A549 (cell line): ENCODE measurements at regions not wholly inside any gene's neighbourhood (a gene's known extent, or its start where the extent isn't known, plus 50 kb on each side); places are given as distances from the start of the nearest gene placed in this dataset.

ENCODE experiments used
- ATAC-seq, 2 experiments: fragments of 200-7000 bp in 1 of 2; fragments of >200 bp in 1 of 2; cut with Nextera tagmentation in 1 of 2; cut with Tn5 transposase in 1 of 2; 3 replicates each; pipeline versions ENCODE4 v1.8.0 to v1.9.1; 2018 to 2020; ENCODE audit warnings: mild to moderate bottlenecking in 1 of 2, moderate library complexity in 1 of 2
- CTCF ChIA-PET: fragments of 300-600 bp; sonication (Branson Sonifier 250); formaldehyde crosslinking; extraction: SDS; loops from one replicate; lab custom pipeline; 2021; ENCODE audit warnings: antibody characterized with exemption, inconsistent platforms; lab: Yijun Ruan, JAX
- POLR2A ChIA-PET: fragments of 350-600 bp; formaldehyde crosslinking; extraction: SDS; loops from one replicate; lab custom pipeline; 2021; ENCODE audit warnings: antibody characterized with exemption, inconsistent platforms; lab: Yijun Ruan, JAX
- DNase-seq, 2 experiments: peaks; one replicate each; pipeline versions ENCODE4 v3.0.0 to v3.0.0-alpha.2; 2011 to 2016; ENCODE audit warnings: low read depth in 1 of 2, low spot score in 1 of 2
- FAIRE-seq: peaks from 2 replicates; lab custom pipeline; 2011; peaks lifted over from hg19 to GRCh38; lab: Jason Lieb, UNC
- H3K27ac ChIP-seq, 2 experiments: fragments of >200 bp; sonication (Bioruptor Twin); formaldehyde crosslinking; 3 replicates each; pipeline ENCODE4 v1.5.1; 2016 to 2017
- H3K4me1 ChIP-seq: fragments of >200 bp; sonication (Bioruptor Twin); formaldehyde crosslinking; 3 replicates; pipeline ENCODE4 v1.6.1; 2016
- H3K4me2 ChIP-seq: fragments of >200 bp; sonication (Bioruptor Twin); formaldehyde crosslinking; 3 replicates; pipeline ENCODE4 v1.6.1; 2016
- H3K4me3 ChIP-seq: fragments of >200 bp; sonication (Bioruptor Twin); formaldehyde crosslinking; 3 replicates; pipeline ENCODE4 v1.5.1; 2016
- H3K9me3 ChIP-seq: fragments of >200 bp; sonication (Bioruptor Twin); formaldehyde crosslinking; 3 replicates; pipeline ENCODE4 v1.6.1; 2016
- CBX8 ChIP-seq: fragments of 200-600 bp; sonication (generic); IDR thresholded peaks from 2 replicates; pipeline ENCODE4 v1.6.1; 2016
- CEBPB ChIP-seq, 2 experiments: fragments of >200 bp in 1 of 2; sonication (Bioruptor Twin) in 1 of 2; formaldehyde crosslinking in 1 of 2; IDR thresholded peaks; 2 replicates each; pipeline ENCODE4 v1.6.1; 2012 to 2016
- ESRRA ChIP-seq: fragments of 150-350 bp; IDR thresholded peaks from 2 replicates; pipeline ENCODE4 v1.6.1; 2014; ENCODE audit warnings: mild to moderate bottlenecking, low read length, borderline replicate concordance
- HOXB5 ChIP-seq: fragments of 250-450 bp; sonication (Bioruptor Pico); IDR thresholded peaks from 2 replicates; pipeline ENCODE4 v1.5.0; 2020; ENCODE audit warnings: mild to moderate bottlenecking, moderate library complexity
- KDM1A ChIP-seq: fragments of 200-600 bp; sonication (generic); IDR thresholded peaks from 2 replicates; pipeline ENCODE4 v1.6.1; 2016; ENCODE audit warnings: low read depth, mild to moderate bottlenecking
- KDM5A ChIP-seq: fragments of 200-600 bp; sonication (generic); IDR thresholded peaks from 2 replicates; pipeline ENCODE4 v1.6.1; 2016; ENCODE audit warnings: antibody characterized with exemption, mild to moderate bottlenecking
- MAZ ChIP-seq: fragments of 150-350 bp; IDR thresholded peaks from 2 replicates; pipeline ENCODE4 v1.6.1; 2014; ENCODE audit warnings: antibody characterized with exemption, low read depth, low read length, borderline replicate concordance
- NPAS2 ChIP-seq: fragments of 250-450 bp; sonication (Bioruptor Pico); IDR thresholded peaks from 2 replicates; pipeline ENCODE4 v1.8.0; 2022; ENCODE audit warnings: mild to moderate bottlenecking, moderate library complexity, borderline replicate concordance
- PHF8 ChIP-seq: fragments of 200-600 bp; sonication (generic); IDR thresholded peaks from 2 replicates; pipeline ENCODE4 v1.6.1; 2016; ENCODE audit warnings: low read depth, mild to moderate bottlenecking, antibody characterized with exemption, moderate library complexity, borderline replicate concordance
- RARB ChIP-seq: fragments of 250-450 bp; sonication (Bioruptor Pico); IDR thresholded peaks from 2 replicates; pipeline ENCODE4 v1.8.0; 2021; ENCODE audit warnings: mild to moderate bottlenecking, moderate library complexity
- RNF2 ChIP-seq: fragments of 200-600 bp; sonication (generic); IDR thresholded peaks from 2 replicates; pipeline ENCODE4 v1.6.1; 2016; ENCODE audit warnings: low read depth, mild to moderate bottlenecking, antibody characterized with exemption, moderate library complexity, borderline replicate concordance
- TFCP2L1 ChIP-seq: fragments of 250-450 bp; sonication (Bioruptor Pico); IDR thresholded peaks from 2 replicates; pipeline ENCODE4 v1.5.0; 2021; ENCODE audit warnings: mild to moderate bottlenecking
- ZSCAN20 ChIP-seq: fragments of 250-450 bp; sonication (Bioruptor Pico); IDR thresholded peaks from 2 replicates; pipeline ENCODE4 v1.8.0; 2022; ENCODE audit warnings: mild to moderate bottlenecking, moderate library complexity
- WGBS: methylation state at CpG from one replicate; pipeline ENCODE4 v1.1.6; 2017; ENCODE audit errors: missing lambda C conversion rate; 5-methylcytosine and 5-hydroxymethylcytosine counted together
- TF ChIP-seq, protein P1 (sequence below): fragments of 150-350 bp; IDR thresholded peaks from 2 replicates; pipeline ENCODE4 v1.6.1; 2014; ENCODE audit warnings: low read depth, mild to moderate bottlenecking, low read length
- TF ChIP-seq, protein P2 (sequence below): fragments of 450-650 bp; IDR thresholded peaks from 2 replicates; pipeline ENCODE4 v1.6.1; 2014; ENCODE audit warnings: antibody characterized with exemption
- TF ChIP-seq, protein P3 (sequence below): IDR thresholded peaks from 2 replicates; pipeline ENCODE4 v1.6.1; 2012
- TF ChIP-seq, protein P4 (sequence below): fragments of 200-600 bp; sonication (generic); IDR thresholded peaks from 2 replicates; pipeline ENCODE4 v1.6.1; 2016; ENCODE audit warnings: antibody characterized with exemption, mild to moderate bottlenecking, moderate library complexity

DNA sequence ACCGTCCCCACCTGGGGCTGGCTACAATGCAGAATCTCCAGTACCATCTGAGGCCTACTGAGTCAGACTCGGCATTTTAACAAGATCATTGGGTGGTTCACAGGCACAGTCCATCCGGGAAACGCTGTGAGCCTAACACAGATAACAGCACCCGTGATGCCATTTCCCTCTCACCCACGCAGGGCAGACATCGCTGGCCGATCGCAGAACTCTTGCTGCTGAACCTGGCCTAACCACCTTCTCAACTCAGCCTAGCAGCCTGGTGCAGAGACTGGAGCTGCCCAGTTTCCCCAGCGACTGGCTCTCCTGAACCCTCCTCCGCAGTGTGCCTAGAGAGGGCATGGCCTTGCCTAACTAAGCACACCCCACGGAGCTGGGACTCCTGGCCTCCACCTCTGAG lies 83.3 kb downstream of the NCOR2 start:
- POLR2A ChIA-PET = no interaction called here

DNA sequence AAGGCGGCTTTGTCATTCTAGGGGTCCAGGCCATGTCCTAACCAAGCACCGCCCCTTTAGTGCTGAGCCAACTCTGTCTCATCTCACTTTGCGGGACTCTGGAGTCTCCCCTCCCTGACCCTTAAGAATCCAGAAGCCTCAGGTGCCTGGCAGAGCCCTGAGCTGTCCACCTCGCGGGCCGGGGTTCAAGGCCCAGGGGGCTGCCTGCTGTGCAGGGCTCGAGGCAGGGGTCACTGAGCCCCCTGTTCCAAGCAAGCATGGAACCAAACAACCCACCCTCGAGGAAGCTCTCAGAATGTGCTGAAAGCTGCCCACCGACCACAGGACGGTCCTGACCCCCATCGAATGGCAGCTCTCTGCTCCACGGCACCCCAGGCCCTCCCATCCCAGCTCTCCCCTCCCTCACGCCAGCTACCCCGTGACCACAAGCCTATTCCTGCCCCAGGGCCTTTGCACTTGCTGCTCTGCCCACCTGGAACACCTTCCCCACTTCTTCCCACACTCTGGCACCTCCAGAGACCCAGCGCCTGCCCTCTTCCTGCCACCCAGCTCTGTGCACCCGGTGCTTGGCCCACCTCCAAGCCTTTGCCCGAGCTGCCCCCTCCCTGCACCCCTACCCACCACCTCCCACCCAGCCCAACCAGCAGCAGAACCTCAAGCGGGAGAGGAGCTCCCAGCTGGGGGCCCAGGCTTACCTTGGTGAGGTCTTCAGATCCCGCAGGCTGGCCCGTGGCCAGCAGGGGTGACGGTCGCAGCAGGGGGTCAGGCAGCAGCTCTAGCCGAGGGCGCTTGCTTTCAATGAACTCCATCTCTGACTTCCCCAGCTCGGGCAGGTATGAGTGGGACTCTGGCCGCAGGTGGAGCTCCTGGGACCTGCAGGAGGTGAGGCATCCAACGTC lies 84.3 kb downstream of the NCOR2 start:
- ChIA-PET POLR2A (no interaction called here), CTCF (interaction anchor here (1.4 kb wide), 1 partner anchor 12 kb away, joined by 3 read pairs; no protein-coding TSS in a partner anchor)
- H3K27ac ChIP-seq = peak overlapping the region in 1 of 2 experiments; percentile 82; a peak in 1 of 6 replicates
- TF ChIP-seq CEBPB (IDR thresholded peaks at IDR 0.05) (no peak), RARB (CRISPR knock-in tag) (no peak), ZSCAN20 (no peak), TFCP2L1 (no peak), CBX8 (no peak), MAZ (no peak), PHF8 (no peak), ESRRA (no peak)
- TF ChIP-seq, protein P1, sequence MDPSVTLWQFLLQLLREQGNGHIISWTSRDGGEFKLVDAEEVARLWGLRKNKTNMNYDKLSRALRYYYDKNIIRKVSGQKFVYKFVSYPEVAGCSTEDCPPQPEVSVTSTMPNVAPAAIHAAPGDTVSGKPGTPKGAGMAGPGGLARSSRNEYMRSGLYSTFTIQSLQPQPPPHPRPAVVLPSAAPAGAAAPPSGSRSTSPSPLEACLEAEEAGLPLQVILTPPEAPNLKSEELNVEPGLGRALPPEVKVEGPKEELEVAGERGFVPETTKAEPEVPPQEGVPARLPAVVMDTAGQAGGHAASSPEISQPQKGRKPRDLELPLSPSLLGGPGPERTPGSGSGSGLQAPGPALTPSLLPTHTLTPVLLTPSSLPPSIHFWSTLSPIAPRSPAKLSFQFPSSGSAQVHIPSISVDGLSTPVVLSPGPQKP = no peak
- TF ChIP-seq, protein P2, sequence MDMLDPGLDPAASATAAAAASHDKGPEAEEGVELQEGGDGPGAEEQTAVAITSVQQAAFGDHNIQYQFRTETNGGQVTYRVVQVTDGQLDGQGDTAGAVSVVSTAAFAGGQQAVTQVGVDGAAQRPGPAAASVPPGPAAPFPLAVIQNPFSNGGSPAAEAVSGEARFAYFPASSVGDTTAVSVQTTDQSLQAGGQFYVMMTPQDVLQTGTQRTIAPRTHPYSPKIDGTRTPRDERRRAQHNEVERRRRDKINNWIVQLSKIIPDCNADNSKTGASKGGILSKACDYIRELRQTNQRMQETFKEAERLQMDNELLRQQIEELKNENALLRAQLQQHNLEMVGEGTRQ = no peak
- TF ChIP-seq, protein P3, sequence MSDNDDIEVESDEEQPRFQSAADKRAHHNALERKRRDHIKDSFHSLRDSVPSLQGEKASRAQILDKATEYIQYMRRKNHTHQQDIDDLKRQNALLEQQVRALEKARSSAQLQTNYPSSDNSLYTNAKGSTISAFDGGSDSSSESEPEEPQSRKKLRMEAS = no peak
- no peak for FAIRE-seq
- peaks cover 27% of the 10 kb centered on the region for H3K4me1 ChIP-seq
- no peak overlapping the region for H3K4me3 ChIP-seq
- no peak overlapping the region for H3K4me2 ChIP-seq
- no peaks in the 10 kb centered on the region for H3K9me3 ChIP-seq
- ATAC-seq = no peak
- whole genome bisulfite sequencing = 91% methylated on average over 21 of the region's 27 CpGs
- no peak for DNase-seq

More for the DNA sequence above, 83.3 kb downstream of the NCOR2 start:
- CTCF ChIA-PET = interaction anchor here (1.1 kb wide), 1 partner anchor 24 kb away, joined by 3 read pairs; no protein-coding TSS in a partner anchor
- DNase-seq (no peak), FAIRE-seq (no peak), ATAC-seq (no peak)
- Histone ChIP-seq H3K27ac (no peak overlapping the region), H3K4me2 (no peak overlapping the region), H3K4me1 (peaks cover 27% of the 10 kb centered on the region), H3K9me3 (no peaks in the 10 kb centered on the region), H3K4me3 (no peak overlapping the region)
- WGBS = 93% methylated on average over 12 of the region's 12 CpGs
- no peak for TF ChIP-seq NPAS2 (CRISPR knock-in tag)
- no peak for TF ChIP-seq MAZ
- TF ChIP-seq KDM1A = no peak
- TF ChIP-seq, protein P2 = no peak
- no peak for TF ChIP-seq HOXB5
- TF ChIP-seq CBX8 = no peak

DNA sequence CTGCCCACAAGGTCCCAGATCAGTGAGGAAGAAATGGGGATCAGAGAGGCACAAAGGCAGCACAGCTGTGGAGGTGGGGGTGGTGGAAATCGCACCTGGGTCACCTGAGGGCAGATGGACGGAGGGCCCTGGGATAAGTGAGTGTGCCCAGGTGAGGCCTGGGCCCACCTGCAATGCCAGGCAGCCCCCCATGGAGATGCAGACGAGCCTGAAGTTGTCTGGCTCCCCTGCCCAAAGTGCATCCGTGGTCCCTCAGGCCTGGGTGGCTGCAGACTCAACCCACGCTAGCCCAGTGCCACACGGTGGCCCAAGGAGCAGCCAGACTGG lies 84.9 kb downstream of the NCOR2 start:
- FAIRE-seq (no peak), DNase-seq (no peak), ATAC-seq (no peak)
- WGBS = 89% methylated on average over 6 of the region's 6 CpGs
- TF ChIP-seq, protein P4, sequence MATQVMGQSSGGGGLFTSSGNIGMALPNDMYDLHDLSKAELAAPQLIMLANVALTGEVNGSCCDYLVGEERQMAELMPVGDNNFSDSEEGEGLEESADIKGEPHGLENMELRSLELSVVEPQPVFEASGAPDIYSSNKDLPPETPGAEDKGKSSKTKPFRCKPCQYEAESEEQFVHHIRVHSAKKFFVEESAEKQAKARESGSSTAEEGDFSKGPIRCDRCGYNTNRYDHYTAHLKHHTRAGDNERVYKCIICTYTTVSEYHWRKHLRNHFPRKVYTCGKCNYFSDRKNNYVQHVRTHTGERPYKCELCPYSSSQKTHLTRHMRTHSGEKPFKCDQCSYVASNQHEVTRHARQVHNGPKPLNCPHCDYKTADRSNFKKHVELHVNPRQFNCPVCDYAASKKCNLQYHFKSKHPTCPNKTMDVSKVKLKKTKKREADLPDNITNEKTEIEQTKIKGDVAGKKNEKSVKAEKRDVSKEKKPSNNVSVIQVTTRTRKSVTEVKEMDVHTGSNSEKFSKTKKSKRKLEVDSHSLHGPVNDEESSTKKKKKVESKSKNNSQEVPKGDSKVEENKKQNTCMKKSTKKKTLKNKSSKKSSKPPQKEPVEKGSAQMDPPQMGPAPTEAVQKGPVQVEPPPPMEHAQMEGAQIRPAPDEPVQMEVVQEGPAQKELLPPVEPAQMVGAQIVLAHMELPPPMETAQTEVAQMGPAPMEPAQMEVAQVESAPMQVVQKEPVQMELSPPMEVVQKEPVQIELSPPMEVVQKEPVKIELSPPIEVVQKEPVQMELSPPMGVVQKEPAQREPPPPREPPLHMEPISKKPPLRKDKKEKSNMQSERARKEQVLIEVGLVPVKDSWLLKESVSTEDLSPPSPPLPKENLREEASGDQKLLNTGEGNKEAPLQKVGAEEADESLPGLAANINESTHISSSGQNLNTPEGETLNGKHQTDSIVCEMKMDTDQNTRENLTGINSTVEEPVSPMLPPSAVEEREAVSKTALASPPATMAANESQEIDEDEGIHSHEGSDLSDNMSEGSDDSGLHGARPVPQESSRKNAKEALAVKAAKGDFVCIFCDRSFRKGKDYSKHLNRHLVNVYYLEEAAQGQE = no peak
- TF ChIP-seq KDM5A (no peak), RNF2 (no peak)
- Histone ChIP-seq H3K9me3 (no peaks in the 10 kb centered on the region), H3K4me1 (peaks cover 27% of the 10 kb centered on the region), H3K4me2 (no peak overlapping the region), H3K4me3 (no peak overlapping the region), H3K27ac (peak overlapping the region in 1 of 2 experiments; percentile 82; a peak in 3 of 6 replicates)
- ChIA-PET CTCF (interaction anchor here (1.4 kb wide), 1 partner anchor 11 kb away, joined by 3 read pairs; no protein-coding TSS in a partner anchor), POLR2A (no interaction called here)
